Stimulated activated CD4-positive, alpha-beta T cell treated with anti-CD3 and anti-CD28 coated beads, Interleukin-4, amount 100 ng/mL, for 1 hour (primary cell): ENCODE measurements at regions not wholly inside any gene's neighbourhood (a gene's known extent, or its start where the extent isn't known, plus 50 kb on each side); places are given as distances from the start of the nearest gene placed in this dataset.

Experiments used
- DNase-seq: peaks from one replicate; pipeline ENCODE4 v3.0.0-alpha.2; 2020

DNA sequence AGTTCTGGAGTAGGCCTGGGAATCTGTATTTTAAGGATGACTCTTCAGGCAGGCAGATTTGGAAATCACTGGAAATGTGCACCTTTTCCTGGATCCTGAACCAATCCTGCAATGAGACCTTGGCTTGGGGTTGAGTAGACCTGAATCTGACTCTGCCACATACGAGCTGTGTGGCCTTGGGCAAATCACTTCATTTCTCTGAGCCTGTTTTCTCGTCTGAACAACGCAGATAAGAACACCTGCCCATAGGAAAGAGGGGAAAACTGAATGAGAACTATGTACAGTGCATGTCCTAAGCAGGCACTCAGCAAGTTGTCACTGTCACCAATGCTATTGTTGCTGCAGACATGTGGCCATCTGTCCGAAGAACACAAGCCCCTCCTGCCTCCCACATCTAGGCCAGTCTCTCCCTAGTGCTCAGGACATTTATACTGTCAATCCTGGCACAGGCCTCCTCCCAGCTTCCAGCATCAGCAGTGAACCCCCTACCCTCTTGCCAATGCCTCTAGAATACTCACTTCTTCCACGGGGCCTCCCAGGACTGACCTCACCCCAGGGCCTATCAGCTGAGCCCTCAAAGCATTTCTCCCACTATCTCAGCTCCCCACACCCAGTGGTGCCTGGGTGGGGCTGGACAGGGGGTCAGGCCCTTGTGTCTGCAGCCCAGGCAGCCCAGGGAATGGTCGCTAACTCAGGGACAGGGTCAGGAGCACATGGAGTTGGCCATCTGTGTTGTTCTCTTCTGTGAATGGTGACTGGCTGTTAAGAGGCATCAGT is 88.8 kb upstream of the ZBTB40 start:
- no peak for DNase-seq

- no peak for DNase-seq
Measured at GRCh38 chr1:22363403-22364325, 88.0 kb upstream of the ZBTB40 start.

GRCh38 chr1:22364326-22364650 is 87.4 kb upstream of the ZBTB40 start:
- DNase-seq: no peak

- no peak for DNase-seq
Measured at GRCh38 chr1:22364764-22365163, 86.9 kb upstream of the ZBTB40 start.

- no peak for DNase-seq
Measured at GRCh38 chr1:22365331-22366295, 86.0 kb upstream of the ZBTB40 start.

DNA sequence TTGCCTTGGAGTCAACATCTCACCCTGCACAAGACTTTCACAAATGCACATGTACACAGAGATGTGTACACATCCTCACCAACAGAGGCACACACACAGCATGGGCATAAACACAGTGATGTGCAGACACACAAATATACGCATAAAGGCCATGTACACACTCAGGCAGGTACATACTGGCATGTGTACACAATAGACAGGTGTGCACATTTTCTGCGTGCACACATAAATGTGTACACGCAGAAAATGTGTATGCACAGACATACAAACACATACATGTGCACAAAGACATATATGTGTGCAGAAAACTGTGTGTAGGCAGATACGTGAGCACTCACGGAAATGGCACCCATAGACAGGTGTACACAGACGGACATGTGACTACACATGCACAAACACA is 85.3 kb upstream of the ZBTB40 start:
- no peak for DNase-seq

GRCh38 chr1:22368125-22368524 is 83.5 kb upstream of the ZBTB40 start:
- DNase-seq: no peak

- no peak for DNase-seq
Measured at GRCh38 chr1:22369294-22370189, 82.1 kb upstream of the ZBTB40 start.

DNA sequence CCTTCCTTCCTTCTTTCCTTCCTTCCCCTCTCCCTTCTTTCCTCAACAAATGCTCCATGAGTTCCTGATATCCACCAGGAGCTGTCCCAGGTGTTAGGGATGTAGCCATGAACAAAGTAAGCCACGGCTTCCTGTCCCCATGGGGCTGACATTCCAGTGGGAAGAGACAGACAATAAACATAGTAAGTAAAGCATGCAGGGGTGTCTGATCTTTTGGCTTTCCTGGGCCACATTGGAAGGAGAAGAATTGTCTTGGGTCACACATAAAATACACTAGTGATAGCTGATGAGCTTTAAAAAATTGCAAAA is 81.5 kb upstream of the ZBTB40 start:
- DNase-seq: no peak

DNA sequence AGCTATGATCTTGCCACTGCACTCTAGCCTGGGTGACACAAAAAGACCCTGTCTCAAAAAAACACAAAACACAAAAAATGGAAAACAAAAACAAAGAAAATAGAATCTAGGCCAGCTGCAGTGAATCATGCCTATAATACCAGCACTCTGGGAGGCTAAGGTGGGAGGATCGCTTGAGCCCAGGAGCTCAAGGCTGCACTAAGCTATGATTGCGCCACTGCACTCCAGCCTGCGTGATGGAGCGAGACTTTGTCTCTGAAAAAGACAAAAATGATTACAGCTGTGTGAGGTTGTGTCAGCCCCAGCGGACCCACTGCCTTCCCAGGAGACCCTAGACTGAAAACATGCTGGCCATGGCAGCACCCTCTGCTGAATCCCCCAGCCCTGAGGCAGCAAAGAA is 80.2 kb upstream of the ZBTB40 start:
- DNase-seq: no peak

GRCh38 chr1:22373252-22373651 is 78.4 kb upstream of the ZBTB40 start:
- no peak for DNase-seq

- no peak for DNase-seq
Measured at GRCh38 chr1:22374001-22374400, 77.7 kb upstream of the ZBTB40 start.

DNA sequence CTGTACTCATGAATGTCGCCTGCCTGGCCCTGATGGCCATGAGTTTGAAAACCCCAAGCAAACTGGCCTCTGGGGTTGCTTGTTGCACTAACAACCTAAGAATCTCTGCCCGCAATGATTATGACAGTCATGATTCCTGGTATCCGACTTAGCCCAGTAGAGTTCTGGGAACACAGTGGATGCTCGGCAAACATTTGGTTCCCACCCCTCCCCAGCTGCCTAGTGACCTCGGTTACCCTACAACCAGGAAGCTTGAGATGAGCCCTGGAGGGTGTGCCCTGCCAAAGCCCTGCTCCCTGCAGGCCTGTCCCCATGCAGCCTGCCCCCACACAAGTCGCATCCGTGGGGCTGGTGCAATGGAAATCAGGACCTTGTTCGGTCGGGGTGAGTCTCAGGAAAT is 76.0 kb upstream of the ZBTB40 start:
- DNase-seq: no peak

- DNase-seq: no peak
Measured at GRCh38 chr1:22376001-22376400, 75.7 kb upstream of the ZBTB40 start.

- no peak for DNase-seq
Measured at GRCh38 chr1:22376546-22376945, 75.1 kb upstream of the ZBTB40 start.

- no peak for DNase-seq
Measured at GRCh38 chr1:22376976-22377375, 74.7 kb upstream of the ZBTB40 start.

GRCh38 chr1:22379566-22379965 is 72.1 kb upstream of the ZBTB40 start:
- DNase-seq: no peak

DNA sequence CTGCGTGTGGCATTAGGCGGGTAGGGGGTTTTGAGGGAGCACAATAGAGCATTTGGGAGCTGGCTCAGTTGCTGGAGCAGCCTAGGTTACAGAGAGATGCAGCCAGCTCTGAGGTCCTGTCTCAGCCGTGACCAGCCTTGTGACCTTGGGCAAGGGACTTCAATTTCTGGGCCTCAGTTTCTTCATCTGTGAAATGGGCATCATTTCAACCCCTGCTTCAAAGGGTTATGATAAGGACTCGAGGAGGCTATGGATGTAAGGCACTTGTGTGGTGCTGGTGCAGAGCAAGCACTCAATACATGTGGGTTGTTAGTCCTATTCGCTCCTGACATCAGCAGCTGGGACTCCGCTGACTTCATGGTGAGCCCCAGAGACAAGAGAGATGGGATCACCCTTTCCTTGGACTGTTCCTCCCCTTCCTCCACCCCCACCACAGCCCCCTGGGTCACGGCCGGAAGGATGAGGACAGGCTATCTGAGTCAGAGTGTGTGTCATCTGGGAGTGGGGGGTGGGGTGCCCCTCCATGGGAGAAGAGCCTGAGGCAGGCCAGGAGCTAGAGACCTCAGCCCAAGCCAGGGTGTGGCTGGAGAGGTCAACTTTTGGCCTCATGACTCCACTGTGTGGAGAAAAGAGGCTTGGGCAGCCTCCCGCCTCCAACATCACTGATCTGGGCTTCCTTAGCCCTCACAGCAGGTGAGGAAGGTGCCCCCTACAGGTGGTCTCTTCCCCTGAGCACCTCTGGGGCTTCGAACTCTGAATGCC is 71.4 kb upstream of the ZBTB40 start:
- no peak for DNase-seq

- no peak for DNase-seq
Measured at GRCh38 chr1:22383526-22384294, 67.9 kb upstream of the ZBTB40 start.

GRCh38 chr1:22385537-22385936 is 66.1 kb upstream of the ZBTB40 start:
- no peak for DNase-seq

GRCh38 chr1:22386774-22387173 is 64.9 kb upstream of the ZBTB40 start:
- DNase-seq: no peak
